Large intestine (tissue), 3 donors: ENCODE measurements at regions not wholly inside any gene's neighbourhood (a gene's known extent, or its start where the extent isn't known, plus 50 kb on each side); places are given as distances from the start of the nearest gene placed in this dataset.
"Not testable (repeated sequence)": the region's sequence is repeated elsewhere in the genome, so short reads cannot be mapped to it uniquely, and the experiment has no call there.

Source experiments
- DNase-seq, 2 donors: peaks; one replicate each; pipeline versions ENCODE4 v3.0.0 to v3.0.0-alpha.2; 2013
- H3K27ac ChIP-seq: one replicate; pipeline ENCODE4 v1.5.1; 2013; ENCODE audit warnings: low read length
- H3K27me3 ChIP-seq: 2 replicates; pipeline ENCODE4 v1.6.1; 2013; ENCODE audit warnings: low read length; ENCODE audit not compliant: control insufficient read depth, insufficient read depth
- H3K36me3 ChIP-seq: 2 replicates; pipeline ENCODE4 v1.6.1; 2013; ENCODE audit warnings: low read length; ENCODE audit not compliant: control insufficient read depth, insufficient read depth
- H3K4me1 ChIP-seq: one replicate; pipeline ENCODE4 v1.6.1; 2013; ENCODE audit warnings: low read length; ENCODE audit not compliant: control insufficient read depth, insufficient read depth
- H3K4me3 ChIP-seq: one replicate; pipeline ENCODE4 v1.5.1; 2013; ENCODE audit warnings: low read length
- H3K9me3 ChIP-seq: one replicate; pipeline ENCODE4 v1.6.1; 2013; ENCODE audit warnings: mild to moderate bottlenecking, low read depth, low read length, moderate library complexity; ENCODE audit not compliant: control insufficient read depth
- WGBS: methylation state at CpG from one replicate; pipeline ENCODE4 v1.1.5; 2013; ENCODE audit warnings: low lambda C conversion rate; ENCODE audit not compliant: insufficient coverage; 5-methylcytosine and 5-hydroxymethylcytosine counted together

DNA sequence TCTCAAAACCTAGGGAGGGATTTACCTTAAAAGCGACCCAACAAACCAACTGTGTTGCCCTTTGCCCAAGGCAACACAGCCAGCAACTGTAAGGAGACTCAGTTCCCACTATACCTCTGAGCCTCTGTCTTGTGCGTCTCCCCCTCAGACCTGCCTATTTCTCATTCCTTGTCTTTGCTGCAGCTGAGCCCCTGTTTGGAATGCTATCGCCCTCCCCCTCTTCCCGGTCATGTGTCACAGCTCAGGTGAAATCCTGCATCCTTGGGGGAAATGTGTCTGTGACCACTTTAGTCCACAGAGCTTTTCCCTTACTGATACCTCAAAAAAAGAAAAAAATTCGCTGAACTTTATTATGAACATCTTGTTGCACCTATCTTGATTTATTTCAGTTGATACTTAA, 52.0 kb upstream of the LRIG1 start:
- H3K27me3 ChIP-seq: no peaks in the 10 kb centered on the region
- no peaks in the 10 kb centered on the region for H3K36me3 ChIP-seq
- no peak overlapping the region for H3K4me3 ChIP-seq
- H3K27ac ChIP-seq: no peak overlapping the region
- no peaks in the 10 kb centered on the region for H3K9me3 ChIP-seq
- WGBS: 100% methylated on average over 1 of the region's 5 CpGs
- no peak for DNase-seq
- no peaks in the 10 kb centered on the region for H3K4me1 ChIP-seq

DNA sequence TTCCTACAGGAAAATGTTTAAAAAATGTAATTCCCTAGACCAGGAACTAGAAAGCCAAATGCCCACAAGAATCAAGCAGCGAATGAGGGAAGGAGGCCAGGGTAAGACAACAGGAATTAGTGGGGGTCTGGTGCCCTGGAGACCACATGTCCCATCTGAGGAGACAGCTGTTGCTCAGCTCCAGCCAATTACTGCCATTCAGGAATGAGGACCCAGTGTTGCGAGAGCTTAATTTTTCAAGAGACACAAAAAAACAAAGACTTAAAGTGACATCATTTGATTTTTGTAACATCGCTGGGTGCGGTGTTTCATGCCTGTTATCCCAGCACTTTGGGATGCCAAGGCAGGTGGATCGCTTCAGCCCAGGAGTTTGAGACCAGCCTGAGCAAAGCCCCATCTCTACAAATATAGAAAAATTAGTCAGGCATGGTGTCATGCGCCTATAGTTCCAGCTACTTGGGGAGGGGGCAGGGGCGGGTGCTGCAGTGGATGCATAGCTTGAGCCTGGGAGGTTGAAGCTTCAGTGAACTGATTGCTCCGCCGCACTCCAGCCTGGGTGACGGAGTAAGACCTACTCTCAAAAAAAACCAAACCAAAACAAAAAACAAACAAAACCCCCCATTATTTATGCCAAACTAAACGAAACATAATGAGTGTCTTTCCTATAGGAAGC, 52.8 kb upstream of the LRIG1 start:
- no peaks in the 10 kb centered on the region for H3K9me3 ChIP-seq
- H3K27me3 ChIP-seq: no peaks in the 10 kb centered on the region
- no peaks in the 10 kb centered on the region for H3K36me3 ChIP-seq
- no peaks in the 10 kb centered on the region for H3K4me1 ChIP-seq
- DNase-seq: no peak
- WGBS: 93% methylated on average over 3 of the region's 11 CpGs
- no peak overlapping the region for H3K4me3 ChIP-seq
- no peak overlapping the region for H3K27ac ChIP-seq

DNA sequence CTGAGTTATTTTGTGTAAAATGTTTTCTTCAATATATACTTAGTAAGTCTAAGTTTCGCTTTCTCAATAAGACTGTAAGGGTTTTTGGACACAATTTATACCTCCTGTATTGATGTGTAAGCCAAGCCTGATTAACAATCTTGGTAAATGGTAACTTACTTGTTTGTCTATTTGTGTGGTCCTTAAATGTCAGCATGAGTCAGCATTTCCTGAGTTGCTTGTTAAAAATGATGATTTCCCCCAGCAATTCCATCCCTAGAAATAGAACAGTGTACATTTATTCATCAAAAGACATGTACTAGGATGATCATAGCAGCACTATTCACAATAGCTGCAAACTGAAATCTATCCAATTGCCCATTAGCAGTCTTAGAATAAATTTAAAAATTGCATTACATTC, 53.4 kb upstream of the LRIG1 start:
- no peak overlapping the region for H3K27ac ChIP-seq
- no peak overlapping the region for H3K4me3 ChIP-seq
- no peak for DNase-seq
- no peaks in the 10 kb centered on the region for H3K9me3 ChIP-seq
- no peaks in the 10 kb centered on the region for H3K27me3 ChIP-seq
- no CpG with 5 or more reads among the region's 1 CpG for WGBS
- H3K36me3 ChIP-seq: no peaks in the 10 kb centered on the region
- no peaks in the 10 kb centered on the region for H3K4me1 ChIP-seq

DNA sequence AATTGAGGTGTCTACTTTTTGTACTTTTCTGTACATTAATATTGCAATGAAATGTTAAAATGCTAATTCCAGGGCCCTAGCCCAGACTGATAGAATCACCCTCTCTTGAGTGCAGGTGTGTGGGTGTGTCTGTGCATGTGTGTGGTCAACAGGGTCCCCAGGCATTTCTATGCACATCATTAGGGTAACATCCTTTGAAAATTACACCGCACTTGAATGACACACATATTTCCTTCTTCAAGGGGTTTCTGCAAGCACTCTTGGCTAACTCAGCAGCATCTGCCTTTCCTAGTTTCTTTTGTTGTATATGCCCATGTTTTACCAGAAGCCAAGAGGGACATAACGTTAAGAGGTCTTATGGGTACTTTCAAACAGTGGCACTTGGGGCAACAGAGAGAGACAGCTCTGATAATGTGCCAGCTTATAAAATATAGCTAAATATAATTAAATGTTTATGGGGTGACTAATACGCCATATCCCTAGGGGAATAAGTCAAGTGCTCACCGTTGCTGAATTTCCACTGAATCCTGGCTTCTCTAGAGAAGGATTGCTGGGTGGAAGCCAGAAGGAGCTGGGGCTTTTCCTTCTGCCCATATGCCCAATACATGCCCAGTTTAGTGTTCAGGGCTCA, 54.5 kb upstream of the LRIG1 start:
- DNase-seq: no peak
- no peaks in the 10 kb centered on the region for H3K27me3 ChIP-seq
- H3K4me1 ChIP-seq: no peaks in the 10 kb centered on the region
- no peak overlapping the region for H3K27ac ChIP-seq
- 83% methylated on average over 1 of the region's 4 CpGs for WGBS
- H3K4me3 ChIP-seq: no peak overlapping the region
- H3K36me3 ChIP-seq: no peaks in the 10 kb centered on the region
- H3K9me3 ChIP-seq: peaks cover 5% of the 10 kb centered on the region

DNA sequence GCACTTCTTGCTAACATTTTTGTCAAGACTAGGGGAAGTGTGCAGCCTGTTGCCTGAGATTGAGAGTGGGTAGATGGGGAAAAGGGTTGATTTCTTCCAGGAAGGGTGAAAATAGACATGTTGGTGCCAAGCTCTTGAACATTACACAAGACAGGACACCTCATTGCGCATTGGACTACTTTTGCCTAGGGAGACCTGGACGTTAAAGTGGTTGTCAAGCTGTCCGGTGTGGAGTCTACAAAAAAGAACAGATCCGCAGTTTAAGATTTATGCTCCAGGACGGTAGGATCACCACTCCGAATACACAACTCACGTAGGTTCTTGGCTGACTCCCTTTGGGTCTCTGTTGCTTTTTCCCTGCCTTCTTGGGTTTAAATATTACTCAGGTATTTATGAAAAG, 56.3 kb upstream of the LRIG1 start:
- DNase-seq: no peak
- Histone ChIP-seq H3K36me3 (no peaks in the 10 kb centered on the region), H3K27ac (no peak overlapping the region), H3K4me1 (no peaks in the 10 kb centered on the region), H3K4me3 (no peak overlapping the region), H3K27me3 (no peaks in the 10 kb centered on the region), H3K9me3 (peaks cover 5% of the 10 kb centered on the region)
- WGBS: no CpG with 5 or more reads among the region's 7 CpGs

DNA sequence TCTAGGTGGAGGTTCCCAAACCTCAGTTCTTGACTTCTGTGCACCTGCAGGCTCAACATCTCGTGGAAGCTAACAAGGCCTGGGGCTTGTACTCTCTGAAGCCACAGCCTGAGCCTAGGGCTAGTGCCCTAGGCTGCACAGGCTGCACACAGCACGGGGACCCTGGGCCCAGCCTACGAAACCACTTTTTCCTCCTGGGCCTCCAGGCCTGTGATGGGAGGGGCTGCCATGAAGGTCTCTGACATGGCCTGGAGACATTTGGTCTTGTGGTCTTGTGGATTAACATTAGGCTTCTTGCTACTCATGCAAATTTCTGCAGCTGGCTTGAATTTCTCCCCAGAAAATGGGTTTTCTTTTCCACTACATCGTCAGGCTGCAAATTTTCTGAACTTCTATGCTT, 59.1 kb upstream of the LRIG1 start:
- not testable (repeated sequence) for H3K27me3 ChIP-seq, H3K27ac ChIP-seq, H3K4me1 ChIP-seq, H3K36me3 ChIP-seq, H3K9me3 ChIP-seq, H3K4me3 ChIP-seq, DNase-seq
- WGBS: 100% methylated on average over 1 of the region's 4 CpGs

DNA sequence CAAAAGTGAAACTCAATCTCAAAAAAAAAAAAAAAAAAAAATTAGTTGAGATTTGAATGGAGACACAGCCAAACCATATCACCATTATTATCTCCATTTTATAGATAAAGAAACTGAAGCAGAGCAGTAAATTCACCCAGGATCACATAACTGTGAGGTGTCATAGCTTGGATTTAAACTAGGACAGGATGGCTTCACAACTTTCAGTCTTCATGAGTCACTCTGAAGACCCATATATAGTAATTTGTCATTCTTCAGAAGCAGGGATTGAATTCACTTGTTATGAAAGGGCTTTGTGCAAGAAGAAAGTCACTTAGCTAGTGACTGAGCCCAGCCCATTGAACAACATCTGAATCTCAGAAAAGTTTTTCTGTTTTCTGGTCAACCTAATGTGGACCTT, 60.5 kb upstream of the LRIG1 start:
- H3K4me3 ChIP-seq: no peak overlapping the region
- DNase-seq: no peak
- no peaks in the 10 kb centered on the region for H3K27me3 ChIP-seq
- H3K36me3 ChIP-seq: no peaks in the 10 kb centered on the region
- H3K9me3 ChIP-seq: peaks cover 5% of the 10 kb centered on the region
- no peaks in the 10 kb centered on the region for H3K4me1 ChIP-seq
- no peak overlapping the region for H3K27ac ChIP-seq

DNA sequence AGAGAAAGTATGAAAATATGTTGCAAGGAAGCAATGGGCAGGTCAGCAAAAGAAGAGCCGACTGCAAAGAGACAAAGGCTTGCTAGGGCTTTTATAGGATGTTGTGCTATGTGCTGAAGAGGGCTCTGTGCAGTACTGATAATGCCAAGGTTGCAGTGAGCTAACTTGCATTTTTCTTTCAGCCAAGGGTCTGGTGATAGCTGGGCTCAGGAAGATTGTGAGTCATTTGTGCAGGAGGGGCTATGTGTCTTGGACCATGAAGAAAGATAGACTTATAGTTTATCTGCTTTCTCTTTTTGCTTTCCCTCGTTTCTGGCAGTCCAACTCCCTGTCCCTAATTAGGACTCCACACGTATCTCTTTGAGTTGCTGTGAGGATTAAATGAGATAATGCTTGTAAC, 64.5 kb upstream of the LRIG1 start:
- Histone ChIP-seq H3K36me3 (no peaks in the 10 kb centered on the region), H3K4me1 (no peaks in the 10 kb centered on the region), H3K9me3 (no peaks in the 10 kb centered on the region), H3K27ac (no peak overlapping the region), H3K4me3 (no peak overlapping the region), H3K27me3 (no peaks in the 10 kb centered on the region)
- DNase-seq: no peak
- 20% methylated on average over 1 of the region's 3 CpGs for WGBS

DNA sequence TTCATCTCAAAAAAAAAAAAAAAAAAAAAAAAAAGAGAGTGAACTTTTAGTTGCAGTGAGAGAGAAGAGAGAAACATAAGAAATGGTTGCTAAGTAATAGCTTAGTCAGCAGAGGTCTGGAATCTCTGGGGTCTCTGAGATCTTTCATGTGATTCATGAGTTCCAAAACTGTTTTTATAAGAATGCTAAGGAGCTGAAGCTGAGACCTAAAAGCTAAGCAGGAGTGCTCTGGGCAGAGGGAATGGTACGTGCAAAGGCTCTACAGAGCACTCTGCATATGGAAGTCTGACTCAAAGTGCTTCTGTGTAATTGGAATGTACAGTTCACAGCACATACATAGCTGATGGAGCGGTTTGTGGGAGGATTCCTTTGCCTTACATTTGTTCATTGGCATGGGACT, 66.3 kb upstream of the LRIG1 start:
- no peak for DNase-seq
- H3K27me3 ChIP-seq: no peaks in the 10 kb centered on the region
- H3K4me1 ChIP-seq: no peaks in the 10 kb centered on the region
- no peak overlapping the region for H3K27ac ChIP-seq
- H3K4me3 ChIP-seq: no peak overlapping the region
- H3K36me3 ChIP-seq: no peaks in the 10 kb centered on the region
- H3K9me3 ChIP-seq: no peaks in the 10 kb centered on the region
- no CpG with 5 or more reads among the region's 2 CpGs for WGBS

DNA sequence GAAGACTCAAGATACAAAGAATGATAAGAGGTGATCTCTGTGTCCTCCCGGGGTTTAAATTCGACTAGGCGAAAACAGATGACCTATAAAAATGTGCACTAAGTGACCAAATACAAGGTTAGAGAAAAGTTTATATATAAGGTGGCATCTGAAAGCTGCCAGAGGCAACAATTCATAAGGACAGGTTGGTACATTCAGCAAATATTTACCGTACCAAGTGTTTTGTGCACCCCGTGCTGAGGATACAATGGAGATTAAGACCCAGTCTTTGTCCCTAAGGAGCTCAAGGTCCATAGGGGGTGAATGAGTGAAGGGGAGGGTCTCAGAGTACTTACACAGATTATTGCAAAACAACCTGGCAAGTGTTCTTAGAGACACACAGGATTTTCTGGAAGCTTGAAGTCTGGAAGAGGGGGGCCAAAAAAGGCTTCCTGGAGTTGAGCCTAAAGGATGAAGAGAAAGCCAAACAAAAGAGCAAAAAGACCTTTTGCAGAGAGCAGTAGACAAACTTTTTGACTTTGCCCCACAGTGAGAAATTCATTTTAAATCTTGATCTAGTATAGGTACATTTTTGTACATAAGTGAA, 71.4 kb upstream of the LRIG1 start:
- WGBS: 58% methylated on average over 2 of the region's 5 CpGs
- H3K27ac ChIP-seq: no peak overlapping the region
- no peaks in the 10 kb centered on the region for H3K9me3 ChIP-seq
- no peaks in the 10 kb centered on the region for H3K4me1 ChIP-seq
- H3K4me3 ChIP-seq: no peak overlapping the region
- no peak for DNase-seq
- no peaks in the 10 kb centered on the region for H3K36me3 ChIP-seq
- H3K27me3 ChIP-seq: no peaks in the 10 kb centered on the region
